Neural crest cell (in vitro differentiated cells): ENCODE measurements at regions not wholly inside any gene's neighbourhood (a gene's known extent, or its start where the extent isn't known, plus 50 kb on each side); places are given as distances from the start of the nearest gene placed in this dataset.

Experiments
- DNase-seq: peaks from one replicate; pipeline ENCODE4 v3.0.0; 2021; ENCODE audit warnings: low read depth, mixed read lengths, low spot score
- H3K27ac Mint-ChIP-seq: one replicate; pipeline ENCODE4 v1.8.0; 2021; ENCODE audit warnings: mild to moderate bottlenecking, mixed read lengths; ENCODE audit not compliant: unreplicated experiment
- H3K27me3 Mint-ChIP-seq: 2 replicates; pipeline ENCODE4 v1.8.0; 2021; ENCODE audit warnings: low read depth, mild to moderate bottlenecking, mixed read lengths
- H3K36me3 Mint-ChIP-seq: 2 replicates; pipeline ENCODE4 v1.8.0; 2021; ENCODE audit warnings: low read depth, mild to moderate bottlenecking, mixed read lengths
- H3K4me1 Mint-ChIP-seq: 2 replicates; pipeline ENCODE4 v1.8.0; 2021; ENCODE audit warnings: mixed read lengths
- H3K4me3 Mint-ChIP-seq: one replicate; pipeline ENCODE4 v1.8.0; 2021; ENCODE audit warnings: mild to moderate bottlenecking, mixed read lengths
- H3K9me3 Mint-ChIP-seq: 2 replicates; pipeline ENCODE4 v1.8.0; 2021; ENCODE audit warnings: mixed read lengths
- CTCF ChIP-seq: fragments of 200-600 bp; sonication (generic); conservative IDR thresholded peaks from 2 replicates; pipeline ENCODE4 v1.5.0; 2021; ENCODE audit warnings: antibody characterized with exemption, mild to moderate bottlenecking

DNA sequence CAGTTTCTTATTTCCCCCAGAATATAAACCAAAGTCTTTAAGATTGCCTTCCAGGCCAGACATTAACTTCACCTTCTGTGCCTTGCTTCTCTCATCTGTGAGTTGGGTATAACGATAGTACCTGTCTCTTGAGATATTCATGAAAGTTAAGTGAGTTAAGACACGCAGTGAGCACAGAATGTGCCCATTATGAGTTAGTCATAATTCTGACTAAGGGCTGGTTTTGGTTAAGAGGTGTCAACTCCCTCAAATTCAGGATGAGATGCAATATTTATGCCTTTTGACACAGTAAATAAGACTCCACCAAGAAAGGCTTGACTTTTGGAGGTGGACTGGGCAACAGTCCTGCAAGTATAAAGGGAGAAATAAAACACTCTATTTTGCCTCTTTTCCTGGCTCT lies 528.7 kb upstream of the IGFBP3 start:
- no peaks in the 10 kb centered on the region for H3K4me1 Mint-ChIP-seq
- no peak for DNase-seq
- H3K4me3 Mint-ChIP-seq, result no peak overlapping the region
- peaks cover 15% of the 10 kb centered on the region for H3K9me3 Mint-ChIP-seq
- H3K27ac Mint-ChIP-seq, result no peak overlapping the region
- H3K27me3 Mint-ChIP-seq, result no peaks in the 10 kb centered on the region
- TF ChIP-seq CTCF, result no peak
- no peaks in the 10 kb centered on the region for H3K36me3 Mint-ChIP-seq

DNA sequence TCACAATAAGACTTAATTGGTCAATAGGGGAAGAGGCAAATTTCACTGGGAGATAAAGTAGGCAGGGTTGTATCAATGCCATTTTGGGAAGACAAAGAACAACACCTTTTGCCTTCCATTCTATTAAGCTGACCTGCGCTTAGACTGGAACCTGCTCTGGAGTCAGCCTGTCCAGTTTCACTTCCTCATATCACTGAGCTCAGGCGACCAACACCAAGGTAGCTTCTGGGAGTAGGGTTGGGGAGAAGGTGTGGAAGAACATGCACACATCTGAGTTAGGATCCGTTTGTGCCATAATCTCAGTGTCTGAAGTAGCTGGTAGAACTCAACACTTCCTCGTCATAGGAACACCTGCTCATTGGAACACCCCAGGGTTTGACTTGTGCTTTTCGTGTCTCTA lies 527.4 kb upstream of the IGFBP3 start:
- no peak for TF ChIP-seq CTCF
- H3K9me3 Mint-ChIP-seq, result peaks cover 15% of the 10 kb centered on the region
- H3K36me3 Mint-ChIP-seq, result no peaks in the 10 kb centered on the region
- H3K4me1 Mint-ChIP-seq, result no peaks in the 10 kb centered on the region
- no peak for DNase-seq
- H3K4me3 Mint-ChIP-seq, result no peak overlapping the region
- no peak overlapping the region for H3K27ac Mint-ChIP-seq
- no peaks in the 10 kb centered on the region for H3K27me3 Mint-ChIP-seq

DNA sequence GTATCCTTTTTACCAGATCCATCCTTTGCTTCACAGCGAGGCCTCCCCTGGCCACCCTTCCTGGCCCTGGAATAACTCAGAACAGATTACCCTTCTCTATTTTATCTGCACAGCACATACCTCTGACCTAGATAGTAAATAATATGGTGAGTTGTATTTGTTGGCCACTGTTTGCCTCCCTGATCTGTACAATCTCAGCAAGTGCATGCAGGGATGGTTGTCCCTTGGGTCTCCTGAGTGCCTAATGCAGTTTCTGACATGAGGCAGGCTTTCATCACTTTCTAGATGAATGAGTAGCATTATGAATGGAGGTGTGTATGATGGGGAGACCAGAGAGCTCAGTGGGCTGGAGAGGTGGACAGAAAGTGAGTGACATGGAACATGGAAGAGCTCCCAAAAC lies 525.1 kb upstream of the IGFBP3 start:
- H3K27ac Mint-ChIP-seq, result no peak overlapping the region
- H3K4me3 Mint-ChIP-seq, result no peak overlapping the region
- H3K4me1 Mint-ChIP-seq, result no peaks in the 10 kb centered on the region
- TF ChIP-seq CTCF, result no peak
- H3K9me3 Mint-ChIP-seq, result peaks cover 11% of the 10 kb centered on the region
- no peaks in the 10 kb centered on the region for H3K27me3 Mint-ChIP-seq
- DNase-seq, result no peak
- no peaks in the 10 kb centered on the region for H3K36me3 Mint-ChIP-seq

DNA sequence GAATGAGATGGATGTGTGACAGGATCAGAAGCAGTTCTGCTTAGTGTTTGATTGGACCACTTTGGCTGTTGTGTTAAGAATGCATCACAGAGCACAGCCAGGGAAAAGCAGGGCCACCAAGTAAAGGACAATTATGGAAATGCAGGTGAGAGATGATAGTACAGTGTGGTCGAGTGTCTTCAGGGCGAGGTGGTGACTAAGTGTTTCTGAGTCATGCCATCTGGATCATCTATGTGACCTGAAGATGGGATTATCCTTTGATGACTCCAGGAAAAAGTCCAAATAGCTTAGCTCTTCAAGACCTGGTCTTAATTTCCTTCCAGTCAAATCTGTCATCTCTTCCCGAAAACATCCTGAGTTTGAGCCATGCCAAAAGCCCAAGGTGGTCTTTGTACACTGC lies 523.2 kb upstream of the IGFBP3 start:
- DNase-seq, result no peak
- Mint-ChIP-seq H3K4me3 (no peak overlapping the region), H3K27me3 (no peaks in the 10 kb centered on the region), H3K4me1 (no peaks in the 10 kb centered on the region), H3K36me3 (no peaks in the 10 kb centered on the region), H3K27ac (no peak overlapping the region), H3K9me3 (peaks cover 8% of the 10 kb centered on the region)
- TF ChIP-seq CTCF, result no peak

- Mint-ChIP-seq H3K4me3 (no peak overlapping the region), H3K9me3 (peaks cover 4% of the 10 kb centered on the region), H3K27me3 (no peaks in the 10 kb centered on the region), H3K27ac (no peak overlapping the region), H3K4me1 (no peaks in the 10 kb centered on the region), H3K36me3 (peaks cover 2% of the 10 kb centered on the region)
- no peak for TF ChIP-seq CTCF
- DNase-seq, result no peak
Measured at GRCh38 chr7:46440186-46440585, 519.1 kb upstream of the IGFBP3 start.

DNA sequence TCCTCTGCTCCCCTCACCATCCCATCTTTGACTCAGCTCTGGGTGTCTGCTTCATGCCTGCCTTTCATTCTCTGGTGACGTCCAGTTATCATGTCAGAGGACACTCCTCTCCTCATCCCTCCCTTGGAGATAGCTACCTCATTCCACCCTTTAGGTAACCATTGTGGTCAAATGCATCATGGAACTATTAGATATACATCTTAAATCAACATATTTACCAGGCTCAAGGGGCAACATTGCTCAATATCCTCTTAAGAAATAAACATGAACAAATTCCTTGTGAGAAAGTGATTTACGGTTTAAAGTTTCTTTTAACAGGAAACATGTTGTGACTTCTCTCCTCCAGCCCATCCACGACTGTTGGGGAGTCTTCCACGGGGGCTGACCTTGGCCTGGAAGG lies 511.6 kb upstream of the IGFBP3 start:
- H3K4me1 Mint-ChIP-seq, result no peaks in the 10 kb centered on the region
- H3K27ac Mint-ChIP-seq, result no peak overlapping the region
- DNase-seq, result no peak
- peaks cover 2% of the 10 kb centered on the region for H3K36me3 Mint-ChIP-seq
- H3K9me3 Mint-ChIP-seq, result peaks cover 8% of the 10 kb centered on the region
- H3K4me3 Mint-ChIP-seq, result no peak overlapping the region
- H3K27me3 Mint-ChIP-seq, result no peaks in the 10 kb centered on the region
- TF ChIP-seq CTCF, result no peak
